ENCODE measurements at regions not wholly inside any gene's neighbourhood (a gene's known extent, or its start where the extent isn't known, plus 50 kb on each side); places are given as distances from the start of the nearest gene placed in this dataset.

- TF ChIP-seq, protein P1, sequence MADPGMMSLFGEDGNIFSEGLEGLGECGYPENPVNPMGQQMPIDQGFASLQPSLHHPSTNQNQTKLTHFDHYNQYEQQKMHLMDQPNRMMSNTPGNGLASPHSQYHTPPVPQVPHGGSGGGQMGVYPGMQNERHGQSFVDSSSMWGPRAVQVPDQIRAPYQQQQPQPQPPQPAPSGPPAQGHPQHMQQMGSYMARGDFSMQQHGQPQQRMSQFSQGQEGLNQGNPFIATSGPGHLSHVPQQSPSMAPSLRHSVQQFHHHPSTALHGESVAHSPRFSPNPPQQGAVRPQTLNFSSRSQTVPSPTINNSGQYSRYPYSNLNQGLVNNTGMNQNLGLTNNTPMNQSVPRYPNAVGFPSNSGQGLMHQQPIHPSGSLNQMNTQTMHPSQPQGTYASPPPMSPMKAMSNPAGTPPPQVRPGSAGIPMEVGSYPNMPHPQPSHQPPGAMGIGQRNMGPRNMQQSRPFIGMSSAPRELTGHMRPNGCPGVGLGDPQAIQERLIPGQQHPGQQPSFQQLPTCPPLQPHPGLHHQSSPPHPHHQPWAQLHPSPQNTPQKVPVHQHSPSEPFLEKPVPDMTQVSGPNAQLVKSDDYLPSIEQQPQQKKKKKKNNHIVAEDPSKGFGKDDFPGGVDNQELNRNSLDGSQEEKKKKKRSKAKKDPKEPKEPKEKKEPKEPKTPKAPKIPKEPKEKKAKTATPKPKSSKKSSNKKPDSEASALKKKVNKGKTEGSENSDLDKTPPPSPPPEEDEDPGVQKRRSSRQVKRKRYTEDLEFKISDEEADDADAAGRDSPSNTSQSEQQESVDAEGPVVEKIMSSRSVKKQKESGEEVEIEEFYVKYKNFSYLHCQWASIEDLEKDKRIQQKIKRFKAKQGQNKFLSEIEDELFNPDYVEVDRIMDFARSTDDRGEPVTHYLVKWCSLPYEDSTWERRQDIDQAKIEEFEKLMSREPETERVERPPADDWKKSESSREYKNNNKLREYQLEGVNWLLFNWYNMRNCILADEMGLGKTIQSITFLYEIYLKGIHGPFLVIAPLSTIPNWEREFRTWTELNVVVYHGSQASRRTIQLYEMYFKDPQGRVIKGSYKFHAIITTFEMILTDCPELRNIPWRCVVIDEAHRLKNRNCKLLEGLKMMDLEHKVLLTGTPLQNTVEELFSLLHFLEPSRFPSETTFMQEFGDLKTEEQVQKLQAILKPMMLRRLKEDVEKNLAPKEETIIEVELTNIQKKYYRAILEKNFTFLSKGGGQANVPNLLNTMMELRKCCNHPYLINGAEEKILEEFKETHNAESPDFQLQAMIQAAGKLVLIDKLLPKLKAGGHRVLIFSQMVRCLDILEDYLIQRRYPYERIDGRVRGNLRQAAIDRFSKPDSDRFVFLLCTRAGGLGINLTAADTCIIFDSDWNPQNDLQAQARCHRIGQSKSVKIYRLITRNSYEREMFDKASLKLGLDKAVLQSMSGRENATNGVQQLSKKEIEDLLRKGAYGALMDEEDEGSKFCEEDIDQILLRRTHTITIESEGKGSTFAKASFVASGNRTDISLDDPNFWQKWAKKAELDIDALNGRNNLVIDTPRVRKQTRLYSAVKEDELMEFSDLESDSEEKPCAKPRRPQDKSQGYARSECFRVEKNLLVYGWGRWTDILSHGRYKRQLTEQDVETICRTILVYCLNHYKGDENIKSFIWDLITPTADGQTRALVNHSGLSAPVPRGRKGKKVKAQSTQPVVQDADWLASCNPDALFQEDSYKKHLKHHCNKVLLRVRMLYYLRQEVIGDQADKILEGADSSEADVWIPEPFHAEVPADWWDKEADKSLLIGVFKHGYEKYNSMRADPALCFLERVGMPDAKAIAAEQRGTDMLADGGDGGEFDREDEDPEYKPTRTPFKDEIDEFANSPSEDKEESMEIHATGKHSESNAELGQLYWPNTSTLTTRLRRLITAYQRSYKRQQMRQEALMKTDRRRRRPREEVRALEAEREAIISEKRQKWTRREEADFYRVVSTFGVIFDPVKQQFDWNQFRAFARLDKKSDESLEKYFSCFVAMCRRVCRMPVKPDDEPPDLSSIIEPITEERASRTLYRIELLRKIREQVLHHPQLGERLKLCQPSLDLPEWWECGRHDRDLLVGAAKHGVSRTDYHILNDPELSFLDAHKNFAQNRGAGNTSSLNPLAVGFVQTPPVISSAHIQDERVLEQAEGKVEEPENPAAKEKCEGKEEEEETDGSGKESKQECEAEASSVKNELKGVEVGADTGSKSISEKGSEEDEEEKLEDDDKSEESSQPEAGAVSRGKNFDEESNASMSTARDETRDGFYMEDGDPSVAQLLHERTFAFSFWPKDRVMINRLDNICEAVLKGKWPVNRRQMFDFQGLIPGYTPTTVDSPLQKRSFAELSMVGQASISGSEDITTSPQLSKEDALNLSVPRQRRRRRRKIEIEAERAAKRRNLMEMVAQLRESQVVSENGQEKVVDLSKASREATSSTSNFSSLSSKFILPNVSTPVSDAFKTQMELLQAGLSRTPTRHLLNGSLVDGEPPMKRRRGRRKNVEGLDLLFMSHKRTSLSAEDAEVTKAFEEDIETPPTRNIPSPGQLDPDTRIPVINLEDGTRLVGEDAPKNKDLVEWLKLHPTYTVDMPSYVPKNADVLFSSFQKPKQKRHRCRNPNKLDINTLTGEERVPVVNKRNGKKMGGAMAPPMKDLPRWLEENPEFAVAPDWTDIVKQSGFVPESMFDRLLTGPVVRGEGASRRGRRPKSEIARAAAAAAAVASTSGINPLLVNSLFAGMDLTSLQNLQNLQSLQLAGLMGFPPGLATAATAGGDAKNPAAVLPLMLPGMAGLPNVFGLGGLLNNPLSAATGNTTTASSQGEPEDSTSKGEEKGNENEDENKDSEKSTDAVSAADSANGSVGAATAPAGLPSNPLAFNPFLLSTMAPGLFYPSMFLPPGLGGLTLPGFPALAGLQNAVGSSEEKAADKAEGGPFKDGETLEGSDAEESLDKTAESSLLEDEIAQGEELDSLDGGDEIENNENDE (IDR thresholded peaks at IDR 0.05; ENCODE audit: low read depth, low read length): no peak
- TF ChIP-seq, protein P2, sequence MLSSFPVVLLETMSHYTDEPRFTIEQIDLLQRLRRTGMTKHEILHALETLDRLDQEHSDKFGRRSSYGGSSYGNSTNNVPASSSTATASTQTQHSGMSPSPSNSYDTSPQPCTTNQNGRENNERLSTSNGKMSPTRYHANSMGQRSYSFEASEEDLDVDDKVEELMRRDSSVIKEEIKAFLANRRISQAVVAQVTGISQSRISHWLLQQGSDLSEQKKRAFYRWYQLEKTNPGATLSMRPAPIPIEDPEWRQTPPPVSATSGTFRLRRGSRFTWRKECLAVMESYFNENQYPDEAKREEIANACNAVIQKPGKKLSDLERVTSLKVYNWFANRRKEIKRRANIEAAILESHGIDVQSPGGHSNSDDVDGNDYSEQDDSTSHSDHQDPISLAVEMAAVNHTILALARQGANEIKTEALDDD (IDR thresholded peaks at IDR 0.05): no peak
- TF ChIP-seq SNAPC5 (CRISPR knock-in tag; IDR thresholded peaks at IDR 0.05) (no peak), NEUROD1 (IDR thresholded peaks at IDR 0.05; ENCODE audit: borderline replicate concordance, low read depth, low read length, partially characterized antibody) (no peak), SETDB1 (IDR thresholded peaks at IDR 0.05; ENCODE audit: low read length) (no peak), CUX1 (CRISPR knock-in tag; IDR thresholded peaks at IDR 0.05) (no peak)
These were observed 402.6 kb downstream of the OCA2 start (continued) for GRCh38 chr15:27696530-27696929.
